SK-N-SH (cell line): ENCODE measurements at regions not wholly inside any gene's neighbourhood (a gene's known extent, or its start where the extent isn't known, plus 50 kb on each side); places are given as distances from the start of the nearest gene placed in this dataset.

ENCODE experiments used
- FOXJ3 ChIP-seq: sonication (generic); formaldehyde crosslinking; IDR thresholded peaks from 2 replicates; pipeline ENCODE4 v1.5.1; 2020; ENCODE audit warnings: mild to moderate bottlenecking, missing genetic modification reagents
- GATA2 ChIP-seq: sonication (generic); formaldehyde crosslinking; IDR thresholded peaks from 2 replicates; pipeline ENCODE4 v1.5.0; 2020; ENCODE audit warnings: mild to moderate bottlenecking, missing genetic modification reagents
- MXI1 ChIP-seq: IDR thresholded peaks from 2 replicates; pipeline ENCODE4 v1.6.1; 2012; ENCODE audit warnings: mild to moderate bottlenecking, low read depth, low read length, improper control_type of control experiment
- POLR2AphosphoS5 ChIP-seq: IDR thresholded peaks from 2 replicates; pipeline ENCODE4 v1.6.1; 2012; ENCODE audit warnings: low read depth, low read length
- RCOR1 ChIP-seq: fragments of 150-350 bp; IDR thresholded peaks from 2 replicates; pipeline ENCODE4 v1.6.1; 2017; ENCODE audit warnings: antibody characterized with exemption, low read length
- SIN3A ChIP-seq: IDR thresholded peaks from 2 replicates; pipeline ENCODE4 v1.6.1; 2012; ENCODE audit warnings: low read depth, mild to moderate bottlenecking, low read length, moderate library complexity, borderline replicate concordance
- YY1 ChIP-seq: IDR thresholded peaks from 2 replicates; pipeline ENCODE4 v1.4.0; 2012; ENCODE audit warnings: low read depth, mild to moderate bottlenecking
- TF ChIP-seq, protein P1 (sequence below): fragments of 200-600 bp; sonication (generic); IDR thresholded peaks from 2 replicates; pipeline ENCODE4 v1.6.1; 2017; ENCODE audit warnings: antibody characterized with exemption, mild to moderate bottlenecking, moderate library complexity
- TF ChIP-seq, protein P2 (sequence below): IDR thresholded peaks from 2 replicates; pipeline ENCODE4 v1.4.0; 2012; ENCODE audit warnings: low read depth, borderline replicate concordance
- TF ChIP-seq, protein P3 (sequence below): IDR thresholded peaks from 2 replicates; pipeline ENCODE4 v1.4.0; 2012; ENCODE audit warnings: low read depth, borderline replicate concordance

DNA sequence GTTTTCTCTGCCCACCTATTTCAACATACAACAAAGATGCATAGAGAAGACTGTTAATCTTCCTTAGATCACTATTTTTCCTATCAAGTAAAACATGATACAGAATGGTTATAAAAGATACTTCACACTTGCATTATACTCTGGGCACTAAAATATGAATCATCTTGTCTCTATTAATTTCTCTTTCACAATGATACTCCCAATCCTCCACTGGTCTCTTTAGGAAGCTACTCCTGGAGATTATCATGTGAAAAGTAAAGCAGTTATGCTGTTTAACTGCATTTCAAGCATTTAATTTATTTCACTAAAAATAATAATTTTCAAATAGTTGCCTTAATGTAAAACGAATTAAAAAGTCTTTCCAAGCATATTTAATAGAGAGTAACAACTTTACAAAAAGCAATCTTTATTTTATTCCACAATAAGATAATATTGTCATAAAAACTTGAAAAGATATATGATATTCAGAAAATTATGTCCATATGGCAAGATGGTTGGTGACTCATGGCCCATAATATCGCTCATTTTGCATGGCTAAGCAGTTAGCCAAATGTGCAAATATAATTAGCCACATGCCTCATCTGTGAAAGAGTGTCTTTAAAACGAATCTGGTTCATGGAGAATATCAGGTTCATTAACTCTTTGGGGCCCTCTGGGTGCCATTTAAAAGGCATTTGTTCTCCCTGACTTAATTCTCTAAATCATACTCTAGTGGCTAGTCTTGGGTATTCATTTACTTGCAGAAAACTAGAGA lies 1569.0 kb upstream of the B3GALT2 start:
- TF ChIP-seq, protein P1, sequence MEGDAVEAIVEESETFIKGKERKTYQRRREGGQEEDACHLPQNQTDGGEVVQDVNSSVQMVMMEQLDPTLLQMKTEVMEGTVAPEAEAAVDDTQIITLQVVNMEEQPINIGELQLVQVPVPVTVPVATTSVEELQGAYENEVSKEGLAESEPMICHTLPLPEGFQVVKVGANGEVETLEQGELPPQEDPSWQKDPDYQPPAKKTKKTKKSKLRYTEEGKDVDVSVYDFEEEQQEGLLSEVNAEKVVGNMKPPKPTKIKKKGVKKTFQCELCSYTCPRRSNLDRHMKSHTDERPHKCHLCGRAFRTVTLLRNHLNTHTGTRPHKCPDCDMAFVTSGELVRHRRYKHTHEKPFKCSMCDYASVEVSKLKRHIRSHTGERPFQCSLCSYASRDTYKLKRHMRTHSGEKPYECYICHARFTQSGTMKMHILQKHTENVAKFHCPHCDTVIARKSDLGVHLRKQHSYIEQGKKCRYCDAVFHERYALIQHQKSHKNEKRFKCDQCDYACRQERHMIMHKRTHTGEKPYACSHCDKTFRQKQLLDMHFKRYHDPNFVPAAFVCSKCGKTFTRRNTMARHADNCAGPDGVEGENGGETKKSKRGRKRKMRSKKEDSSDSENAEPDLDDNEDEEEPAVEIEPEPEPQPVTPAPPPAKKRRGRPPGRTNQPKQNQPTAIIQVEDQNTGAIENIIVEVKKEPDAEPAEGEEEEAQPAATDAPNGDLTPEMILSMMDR = no peak
- TF ChIP-seq FOXJ3 (CRISPR knock-in tag) = no peak
- no peak for TF ChIP-seq POLR2AphosphoS5
- no peak for TF ChIP-seq SIN3A
- TF ChIP-seq GATA2 (CRISPR knock-in tag) = no peak
- no peak for TF ChIP-seq RCOR1
- no peak for TF ChIP-seq YY1
- no peak for TF ChIP-seq MXI1
- TF ChIP-seq, protein P2, sequence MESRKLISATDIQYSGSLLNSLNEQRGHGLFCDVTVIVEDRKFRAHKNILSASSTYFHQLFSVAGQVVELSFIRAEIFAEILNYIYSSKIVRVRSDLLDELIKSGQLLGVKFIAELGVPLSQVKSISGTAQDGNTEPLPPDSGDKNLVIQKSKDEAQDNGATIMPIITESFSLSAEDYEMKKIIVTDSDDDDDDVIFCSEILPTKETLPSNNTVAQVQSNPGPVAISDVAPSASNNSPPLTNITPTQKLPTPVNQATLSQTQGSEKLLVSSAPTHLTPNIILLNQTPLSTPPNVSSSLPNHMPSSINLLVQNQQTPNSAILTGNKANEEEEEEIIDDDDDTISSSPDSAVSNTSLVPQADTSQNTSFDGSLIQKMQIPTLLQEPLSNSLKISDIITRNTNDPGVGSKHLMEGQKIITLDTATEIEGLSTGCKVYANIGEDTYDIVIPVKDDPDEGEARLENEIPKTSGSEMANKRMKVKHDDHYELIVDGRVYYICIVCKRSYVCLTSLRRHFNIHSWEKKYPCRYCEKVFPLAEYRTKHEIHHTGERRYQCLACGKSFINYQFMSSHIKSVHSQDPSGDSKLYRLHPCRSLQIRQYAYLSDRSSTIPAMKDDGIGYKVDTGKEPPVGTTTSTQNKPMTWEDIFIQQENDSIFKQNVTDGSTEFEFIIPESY = no peak
- TF ChIP-seq, protein P3, sequence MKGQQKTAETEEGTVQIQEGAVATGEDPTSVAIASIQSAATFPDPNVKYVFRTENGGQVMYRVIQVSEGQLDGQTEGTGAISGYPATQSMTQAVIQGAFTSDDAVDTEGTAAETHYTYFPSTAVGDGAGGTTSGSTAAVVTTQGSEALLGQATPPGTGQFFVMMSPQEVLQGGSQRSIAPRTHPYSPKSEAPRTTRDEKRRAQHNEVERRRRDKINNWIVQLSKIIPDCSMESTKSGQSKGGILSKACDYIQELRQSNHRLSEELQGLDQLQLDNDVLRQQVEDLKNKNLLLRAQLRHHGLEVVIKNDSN = no peak
